HG03378 (cell line): ENCODE measurements at regions not wholly inside any gene's neighbourhood (a gene's known extent, or its start where the extent isn't known, plus 50 kb on each side); places are given as distances from the start of the nearest gene placed in this dataset.
"Not testable (repeated sequence)": the region's sequence is repeated elsewhere in the genome, so short reads cannot be mapped to it uniquely, and the experiment has no call there.

ENCODE experiments used
- ATAC-seq: cut with Tn5 transposase; IDR thresholded peaks from one replicate; pipeline ENCODE4 v1.9.1; 2021; ENCODE audit warnings: mild to moderate bottlenecking, moderate library complexity; ENCODE audit not compliant: unreplicated experiment

DNA sequence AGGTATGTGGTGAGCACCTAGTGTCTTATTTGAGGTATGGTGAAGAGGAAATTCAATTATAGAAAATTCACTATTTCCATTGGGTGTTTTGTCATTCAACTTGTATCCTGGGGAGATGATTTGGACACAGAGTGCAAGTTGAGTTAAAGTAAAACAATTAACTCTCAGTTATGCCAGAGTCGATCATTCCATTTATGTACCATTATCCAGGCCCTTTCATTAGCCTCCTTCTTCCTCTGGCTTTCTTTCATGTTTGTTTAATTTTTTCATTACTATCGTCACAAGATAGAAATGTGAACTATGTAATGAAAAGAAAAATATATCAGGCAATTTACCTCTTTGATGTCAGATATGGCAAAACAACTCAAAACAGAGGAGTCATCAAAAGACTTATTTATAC, 1347.2 kb upstream of the NUDT12 start:
- no peak for ATAC-seq

DNA sequence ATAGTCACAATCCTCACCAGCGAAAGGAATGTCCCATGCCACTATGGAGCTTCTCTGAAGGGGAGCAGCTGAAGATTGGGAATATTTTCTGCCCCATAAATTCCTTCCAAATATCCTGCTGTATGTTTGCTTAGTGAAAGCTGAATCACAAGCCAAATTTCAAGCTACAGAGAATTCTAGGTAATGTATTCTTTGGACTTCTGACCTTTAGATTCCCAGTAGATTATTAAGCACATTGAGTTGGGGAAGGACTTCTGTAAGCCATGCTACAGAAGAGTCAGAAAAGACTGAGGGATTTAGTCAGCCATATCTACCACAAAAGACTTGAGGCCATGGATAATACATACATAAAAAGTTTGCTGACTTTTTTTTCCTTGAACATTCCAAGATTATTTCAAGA, 1342.0 kb upstream of the NUDT12 start:
- ATAC-seq, result no peak

DNA sequence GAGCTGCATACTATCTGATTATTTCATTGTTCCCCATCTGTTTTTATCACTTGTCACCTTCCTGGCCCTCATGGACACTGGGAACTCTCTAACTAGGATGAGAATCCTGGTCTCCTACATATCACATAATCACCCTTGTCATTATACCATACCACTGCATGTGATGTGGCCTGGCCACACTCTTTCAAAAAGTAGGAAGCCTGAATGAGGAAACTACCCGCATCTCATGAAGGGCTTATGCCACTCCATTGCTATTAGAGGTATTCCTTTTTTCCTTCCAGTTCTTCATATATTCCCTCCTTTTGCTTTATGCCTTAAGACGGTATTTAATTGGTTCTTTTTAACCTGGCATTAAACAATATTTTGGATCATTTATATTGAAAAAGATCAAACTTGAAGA, 1341.4 kb upstream of the NUDT12 start:
- ATAC-seq, result no peak

DNA sequence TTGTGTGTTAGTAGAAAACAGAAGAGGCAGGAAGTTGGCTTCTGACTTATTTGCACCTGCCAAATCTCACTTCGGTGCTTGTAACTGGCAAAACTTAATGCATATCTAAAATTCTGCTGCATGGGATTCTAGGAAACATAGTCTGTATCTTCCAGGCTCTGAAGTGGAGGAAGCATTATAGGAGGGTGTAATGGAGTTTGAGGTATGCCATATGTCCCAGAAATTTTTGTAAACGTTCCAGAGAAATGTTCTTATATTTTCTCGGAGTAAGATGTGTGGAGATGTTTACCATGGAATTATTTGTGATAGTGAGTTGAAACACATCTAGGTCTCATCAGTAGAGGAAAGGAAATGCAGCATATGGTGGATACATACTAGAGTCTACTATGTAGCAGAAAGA, 1329.0 kb upstream of the NUDT12 start:
- ATAC-seq, result no peak

DNA sequence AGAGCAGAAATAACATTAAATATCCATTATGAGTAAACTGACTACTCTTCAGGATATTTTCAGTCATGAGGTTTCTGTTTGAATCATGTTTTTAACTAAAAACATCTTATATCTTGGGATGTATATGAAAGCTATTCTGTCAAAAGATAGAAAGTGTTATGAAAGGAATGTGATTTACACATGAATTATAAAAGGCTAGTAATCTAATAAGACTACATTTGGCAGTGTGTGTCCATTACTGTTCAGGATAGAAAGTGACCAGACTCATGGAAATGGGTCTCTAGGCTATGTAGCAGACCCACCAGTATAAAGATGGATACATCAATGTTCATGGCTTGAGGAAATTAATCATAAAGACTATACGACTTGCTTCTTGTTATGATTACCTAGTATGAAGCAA, 1328.2 kb upstream of the NUDT12 start:
- no peak for ATAC-seq

DNA sequence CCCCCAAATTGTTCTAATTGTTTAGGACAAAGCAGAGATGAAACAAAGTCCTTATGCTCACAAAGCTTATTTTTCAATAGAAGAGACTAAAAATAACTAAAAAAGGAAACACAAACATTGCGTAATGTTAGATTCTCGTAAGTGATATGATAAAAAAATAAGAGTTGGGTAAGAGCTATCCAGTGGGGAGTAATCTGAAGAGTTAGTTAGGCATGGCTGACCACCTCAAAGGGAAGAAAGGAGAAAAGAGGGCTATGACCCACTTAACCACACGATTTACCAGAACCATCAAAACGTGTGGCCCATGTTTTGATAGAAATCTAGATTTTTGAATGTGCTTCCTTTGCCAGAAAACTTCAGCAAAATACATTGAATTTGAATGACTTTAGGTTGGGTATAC, 1296.8 kb upstream of the NUDT12 start:
- no peak for ATAC-seq

DNA sequence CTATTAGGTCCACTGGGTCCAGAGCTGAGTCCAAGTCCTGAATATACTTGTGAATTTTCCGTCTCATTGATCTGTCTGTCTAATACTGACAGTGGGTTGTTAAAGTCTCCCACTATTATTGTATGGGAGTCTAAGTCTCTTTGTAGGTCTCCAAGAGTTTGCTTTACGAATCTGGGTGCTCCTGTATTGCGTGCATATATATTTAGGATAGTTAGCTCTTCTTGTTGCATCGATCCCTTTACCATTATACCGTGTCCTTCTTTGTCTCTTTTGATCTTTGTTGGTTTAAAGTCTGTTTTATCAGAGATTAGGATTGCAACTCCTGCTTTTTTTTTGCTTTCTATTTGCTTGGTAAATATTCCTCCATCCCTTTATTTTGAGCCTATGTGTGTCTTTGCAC, 1289.5 kb upstream of the NUDT12 start:
- ATAC-seq, result not testable (repeated sequence)

DNA sequence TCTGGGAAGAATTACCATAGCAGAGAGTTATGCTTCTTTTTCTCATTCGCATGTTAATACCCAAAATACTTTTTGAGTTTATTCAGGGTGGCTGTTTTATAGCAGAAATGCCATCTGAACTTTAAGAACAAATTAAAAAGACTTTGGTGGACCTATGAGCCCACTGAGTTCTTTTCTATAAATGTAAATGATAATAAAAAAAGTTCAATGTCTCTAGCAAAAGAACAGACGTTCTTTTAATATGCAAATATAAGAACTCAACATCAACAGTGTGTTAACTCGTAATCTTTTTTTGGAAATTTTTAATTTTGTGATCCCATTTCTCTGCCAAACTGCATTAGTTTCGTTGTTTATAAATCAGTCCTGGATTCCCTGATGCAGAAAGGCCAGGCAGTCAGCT, 1283.0 kb upstream of the NUDT12 start:
- no peak for ATAC-seq

DNA sequence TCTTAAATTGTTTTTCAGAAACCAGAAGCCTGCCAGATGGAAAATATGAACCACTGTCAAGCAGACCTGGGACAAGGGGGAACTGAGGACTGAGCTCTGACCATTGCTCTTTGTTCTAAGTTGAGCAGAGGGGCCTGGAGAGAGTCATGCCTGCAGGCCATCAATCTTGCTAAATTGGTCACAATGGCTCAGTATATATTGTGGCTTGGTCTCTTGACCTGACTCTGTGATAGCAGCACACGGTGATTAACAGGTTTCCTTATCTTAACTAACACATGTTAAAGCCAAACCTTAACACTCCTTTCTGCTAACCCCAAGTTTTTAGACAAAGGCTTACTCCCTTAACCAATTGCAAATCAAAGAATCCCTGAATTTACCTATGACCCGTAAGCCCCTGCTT, 1281.2 kb upstream of the NUDT12 start:
- no peak for ATAC-seq

DNA sequence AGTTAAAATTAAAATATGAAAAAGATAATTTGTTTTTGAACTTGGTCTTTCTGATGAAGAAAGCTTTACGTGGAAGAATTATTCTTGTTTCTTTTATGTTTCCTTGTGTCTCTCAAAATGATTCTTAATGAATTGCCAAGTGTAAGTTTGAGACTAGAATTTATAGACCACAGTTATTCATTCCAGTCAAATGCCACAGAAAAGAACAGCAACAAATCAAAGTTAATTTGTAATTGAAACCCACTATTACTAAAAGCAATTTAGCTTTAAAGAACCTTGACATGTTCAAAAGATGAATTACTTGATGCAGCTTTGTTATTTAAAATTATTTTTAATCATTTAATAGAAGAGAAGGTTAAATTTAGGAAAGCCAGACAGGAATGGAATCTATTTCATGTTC, 1277.7 kb upstream of the NUDT12 start:
- no peak for ATAC-seq

DNA sequence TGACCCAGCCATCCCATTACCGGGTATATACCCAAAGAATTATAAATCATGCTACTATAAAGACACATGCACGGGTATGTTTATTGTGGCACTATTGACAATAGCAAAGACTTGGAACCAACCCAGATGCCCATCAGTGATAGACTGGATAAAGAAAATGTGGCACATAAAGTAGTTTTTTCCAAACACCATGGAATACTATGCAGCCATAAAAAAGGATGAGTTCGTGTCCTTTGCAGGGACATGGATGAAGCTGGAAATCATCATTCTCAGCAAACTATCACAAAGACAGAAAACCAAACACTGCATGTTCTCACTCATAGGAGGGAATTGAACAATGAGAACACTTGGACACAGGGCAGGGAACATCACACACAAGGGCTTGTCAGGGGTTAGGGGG, 1268.9 kb upstream of the NUDT12 start:
- not testable (repeated sequence) for ATAC-seq

DNA sequence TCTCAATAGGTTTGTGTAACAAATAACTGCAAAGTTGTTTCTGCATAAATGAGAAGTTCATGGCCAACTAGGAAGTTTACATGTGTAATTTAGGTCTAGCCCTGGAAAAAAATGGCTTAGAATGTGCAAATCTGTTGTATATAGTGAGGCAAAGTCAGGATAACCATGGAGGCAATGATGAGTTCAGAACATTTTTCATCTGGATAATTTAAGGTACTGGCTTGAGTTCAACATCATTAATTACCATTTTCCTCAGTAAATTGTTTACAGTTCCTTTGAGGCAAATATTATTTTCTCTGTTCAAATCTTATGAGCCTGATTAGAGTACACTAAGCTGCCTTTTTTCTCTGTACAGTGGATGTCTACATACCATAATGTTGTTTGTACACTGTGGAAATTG, 1259.0 kb upstream of the NUDT12 start:
- ATAC-seq, result no peak

DNA sequence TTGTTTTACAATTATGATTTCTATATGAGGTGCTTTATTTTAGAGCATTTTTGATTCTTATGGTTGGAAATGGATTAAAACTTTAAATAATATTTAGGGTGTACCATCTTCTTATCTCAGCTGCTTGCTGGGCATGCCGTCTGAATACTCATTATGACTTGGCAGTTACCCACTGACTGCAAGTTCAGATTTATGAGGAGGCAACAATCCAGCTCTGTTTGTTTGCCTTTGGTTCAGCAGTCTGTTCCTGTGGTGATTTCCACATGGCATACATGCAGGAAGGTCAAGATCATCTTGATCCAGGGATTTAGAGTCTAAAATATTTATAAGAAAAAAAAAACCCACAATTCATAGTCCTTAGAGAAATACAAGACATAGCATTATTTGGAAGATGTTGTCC, 1254.5 kb upstream of the NUDT12 start:
- no peak for ATAC-seq

DNA sequence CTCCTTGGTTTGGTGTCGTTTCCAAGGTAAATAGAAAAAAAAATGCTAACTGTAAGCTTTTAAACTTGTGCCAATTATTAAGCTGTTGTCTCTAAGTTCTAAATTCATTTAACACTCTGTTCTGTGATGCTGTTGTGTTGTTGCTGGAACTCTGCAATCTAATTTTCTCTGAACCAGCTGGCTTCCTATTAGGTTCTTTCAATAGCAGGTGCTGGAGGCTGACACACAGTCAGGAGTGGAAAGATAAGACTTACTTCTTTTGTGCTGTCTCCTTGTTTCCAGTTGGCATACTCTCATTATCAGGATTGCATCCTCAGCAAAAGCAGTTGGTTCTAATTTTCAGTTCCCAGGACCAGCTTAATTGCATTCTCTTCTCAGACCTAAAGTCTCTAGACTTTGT, 1252.6 kb upstream of the NUDT12 start:
- no peak for ATAC-seq

DNA sequence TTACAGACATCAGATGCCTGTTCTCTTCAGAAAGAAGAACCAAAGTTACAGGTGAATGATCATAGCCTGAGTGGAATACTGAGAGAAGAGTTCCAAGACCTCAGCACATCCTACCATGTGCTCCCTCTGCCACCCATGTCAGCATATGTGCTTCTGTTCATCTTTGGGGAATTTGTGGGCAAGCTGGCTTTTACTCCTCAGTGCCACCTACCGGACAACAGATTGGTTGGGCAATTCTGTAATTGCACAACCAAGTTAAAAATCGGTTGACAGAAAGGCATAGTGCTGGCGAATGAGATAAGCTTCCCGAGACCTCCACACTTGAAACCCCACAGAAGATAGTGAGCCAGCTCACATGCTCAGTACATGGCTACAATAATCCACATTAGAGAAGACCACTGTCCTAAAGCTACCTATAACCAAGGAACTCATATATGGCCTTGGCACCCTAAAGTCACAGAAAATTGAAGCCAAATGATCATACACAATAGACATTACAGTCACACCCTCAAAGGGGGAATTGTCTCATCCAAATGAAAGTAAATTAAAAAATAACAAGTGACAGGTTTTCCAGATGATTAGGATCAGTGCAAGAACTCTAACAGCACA, 1238.0 kb upstream of the NUDT12 start:
- ATAC-seq, result no peak

DNA sequence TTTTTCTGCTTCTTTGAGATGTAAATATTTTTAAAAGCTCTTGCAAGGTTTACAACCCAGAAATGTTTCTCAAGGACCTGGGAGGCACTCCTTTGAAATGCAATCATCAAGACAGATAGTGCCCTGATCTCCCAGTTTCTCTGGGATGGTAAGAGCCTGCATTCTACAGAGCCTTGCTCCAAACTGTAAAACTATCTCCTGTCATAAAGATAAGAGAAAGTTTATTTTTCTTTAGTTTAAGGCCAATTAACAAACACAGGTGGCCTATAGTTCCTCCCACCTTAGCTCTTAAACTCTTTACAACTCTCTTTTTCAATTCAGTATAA, 1231.1 kb upstream of the NUDT12 start:
- ATAC-seq, result no peak

DNA sequence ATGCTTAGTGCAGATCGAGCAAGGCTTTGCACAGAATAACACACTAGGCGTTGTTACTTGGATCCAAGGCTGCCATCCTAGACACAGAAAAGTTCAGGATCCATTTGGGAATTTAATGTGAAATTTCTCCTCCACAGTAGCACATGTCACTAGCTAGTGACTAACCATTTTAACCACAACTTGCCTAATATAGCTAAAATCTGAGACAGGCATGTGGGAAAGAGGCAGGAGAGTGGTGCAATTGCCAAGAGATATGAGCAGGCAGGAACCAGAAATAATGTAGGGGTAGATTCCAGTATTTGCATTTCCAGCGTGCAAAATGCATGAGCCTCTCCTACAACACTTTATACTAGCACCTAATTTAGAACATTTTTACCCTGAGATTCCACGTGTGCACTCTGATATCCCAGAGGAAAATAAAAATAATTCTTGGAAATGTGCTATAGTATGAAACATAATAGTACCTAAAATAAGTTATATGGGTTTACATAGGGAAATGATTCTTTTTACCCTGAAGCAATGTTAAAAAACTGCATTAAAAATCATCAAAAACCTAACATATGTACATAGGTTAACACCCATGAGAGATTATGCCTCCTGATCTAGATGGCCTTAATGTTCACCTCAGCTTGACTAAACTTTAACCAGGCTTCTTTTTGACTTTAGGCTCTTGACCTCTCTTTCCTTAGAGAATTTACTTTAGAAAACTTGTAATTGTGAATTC, 1230.6 kb upstream of the NUDT12 start:
- no peak for ATAC-seq

DNA sequence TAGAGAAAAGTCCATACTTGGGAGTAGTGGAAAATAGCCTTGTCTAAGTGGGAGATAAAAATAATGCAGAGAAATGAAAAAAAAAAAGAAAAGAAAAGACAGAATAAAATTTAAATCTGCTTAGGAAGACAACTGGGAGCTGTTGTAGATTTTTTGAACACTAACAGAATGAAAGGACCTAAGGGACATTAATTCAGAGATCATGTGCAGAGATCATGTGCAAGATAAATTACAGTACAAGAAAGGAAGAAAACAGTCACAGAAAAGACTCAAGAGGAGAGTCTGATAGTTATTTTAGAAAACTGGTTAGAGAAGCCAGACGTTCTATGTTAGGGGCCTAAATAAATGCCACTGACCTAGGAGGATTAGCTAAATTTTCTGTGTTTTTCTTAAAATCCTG, 1226.8 kb upstream of the NUDT12 start:
- ATAC-seq, result no peak

DNA sequence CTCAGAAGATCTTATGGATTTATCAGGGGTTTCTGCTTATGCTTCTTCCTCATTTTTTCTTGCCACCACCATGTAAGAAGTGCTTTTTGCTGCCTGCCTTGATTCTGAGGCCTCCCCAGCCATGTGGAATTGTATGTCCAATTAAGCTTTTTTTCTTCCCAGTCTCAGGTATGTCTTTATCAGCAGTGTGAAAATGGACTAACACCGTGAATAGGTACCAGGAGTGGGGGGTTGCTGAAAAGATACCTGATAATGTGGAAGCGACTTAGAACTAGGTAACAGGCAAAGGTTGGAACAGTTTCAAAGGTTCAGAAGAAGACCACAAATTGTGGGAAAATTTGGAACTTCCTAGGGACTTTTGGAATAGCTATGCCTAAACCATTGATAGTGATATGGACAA, 1222.5 kb upstream of the NUDT12 start:
- no peak for ATAC-seq

DNA sequence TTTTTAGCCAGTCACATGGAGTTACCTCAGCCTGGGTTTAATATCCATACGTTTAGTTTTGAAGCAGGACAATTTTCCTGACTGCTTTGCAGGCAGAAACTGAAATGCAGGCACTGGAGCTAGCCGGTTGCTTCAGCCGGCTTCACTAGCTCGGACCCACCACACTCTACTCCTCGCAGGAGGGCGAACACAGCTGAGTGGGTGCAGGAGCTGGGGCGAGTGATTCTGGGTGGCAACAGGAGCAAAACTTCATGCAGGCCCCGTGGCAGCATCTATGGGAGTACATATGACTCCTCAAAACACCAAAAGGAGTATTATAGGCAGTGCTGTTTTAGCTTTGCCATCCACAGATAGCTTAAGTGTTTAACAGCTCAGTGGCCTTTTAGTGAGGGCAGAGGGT, 1211.8 kb upstream of the NUDT12 start:
- no peak for ATAC-seq

DNA sequence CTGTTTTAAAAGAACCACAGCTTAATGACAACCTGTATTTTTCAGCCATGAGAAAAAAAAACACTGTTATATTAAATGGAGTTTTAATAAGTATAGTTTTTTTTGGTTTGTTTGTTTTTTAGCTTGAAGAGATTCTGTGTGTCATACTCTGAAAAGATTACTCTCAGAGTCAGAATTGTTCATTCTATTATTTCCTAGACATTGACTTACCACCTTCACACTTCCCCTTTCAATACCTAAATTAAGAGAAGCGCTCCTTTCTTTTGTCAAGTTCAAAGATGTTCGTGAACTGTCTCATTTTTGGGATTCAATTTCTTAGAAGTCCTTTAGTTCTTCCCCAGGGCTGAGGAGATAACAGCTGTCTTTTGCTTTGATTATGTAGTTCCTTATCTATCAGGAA, 1201.6 kb upstream of the NUDT12 start:
- no peak for ATAC-seq

DNA sequence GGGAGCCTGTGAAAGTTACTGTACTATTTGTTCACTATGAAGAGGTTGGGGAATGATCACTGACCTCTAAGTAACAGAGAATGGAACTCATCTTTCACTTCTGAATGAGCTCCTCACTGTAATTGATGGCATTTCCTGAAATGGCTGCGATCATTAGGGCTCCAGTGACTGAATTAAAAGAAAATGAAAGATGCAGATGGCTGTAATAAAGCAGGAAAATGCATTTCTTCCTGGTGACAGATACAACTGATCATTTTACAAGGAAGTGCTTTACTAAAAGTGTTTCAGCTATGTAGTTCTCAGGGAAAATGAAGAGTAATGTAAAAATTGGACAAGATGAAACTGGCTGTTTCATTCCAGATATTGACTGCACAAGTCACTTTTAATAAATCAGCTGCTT, 1200.6 kb upstream of the NUDT12 start:
- no peak for ATAC-seq

DNA sequence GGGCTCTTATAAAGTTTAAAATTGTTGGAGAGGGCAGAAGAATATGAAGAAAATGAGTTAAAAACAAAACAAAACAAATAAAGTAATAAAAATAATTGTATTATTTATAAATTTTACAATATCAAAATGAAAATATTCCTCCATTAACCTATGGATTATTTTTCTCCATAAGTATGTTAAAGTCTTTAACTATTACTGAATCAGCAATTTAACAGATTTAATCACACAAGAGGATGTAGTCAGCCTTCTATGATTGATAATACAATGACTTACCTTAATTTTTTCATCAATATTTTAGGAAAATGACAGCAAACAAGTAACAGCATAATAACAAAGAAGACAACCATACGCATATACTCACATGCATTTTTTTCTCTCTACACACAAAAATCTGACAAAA, 1195.3 kb upstream of the NUDT12 start:
- no peak for ATAC-seq
